Naive B cell (primary cell): ENCODE measurements at regions not wholly inside any gene's neighbourhood (a gene's known extent, or its start where the extent isn't known, plus 50 kb on each side); places are given as distances from the start of the nearest gene placed in this dataset.
"Not testable (repeated sequence)": the region's sequence is repeated elsewhere in the genome, so short reads cannot be mapped to it uniquely, and the experiment has no call there.

ENCODE experiments used
- ATAC-seq, 2 donors: fragments of 150-1000 bp; cut with Tn5 transposase; 2 replicates each; pipeline ENCODE4 v1.10.0; 2021; ENCODE audit warnings: low read depth in 2 of 2, mild to moderate bottlenecking in 2 of 2, moderate library complexity in 2 of 2
- DNase-seq: peaks from one replicate; pipeline ENCODE4 v3.0.0; 2022
- H3K27ac Mint-ChIP-seq, 6 donors: one replicate each; pipeline ENCODE4 v1.8.0; 2020 to 2022; ENCODE audit warnings: mild to moderate bottlenecking in 6 of 6, mixed read lengths in 6 of 6, moderate library complexity in 5 of 6, inconsistent platforms in 2 of 6
- H3K27me3 Mint-ChIP-seq, 3 donors: one replicate each; pipeline ENCODE4 v1.8.0; 2021 to 2022; ENCODE audit warnings: mixed read lengths in 3 of 3, mild to moderate bottlenecking in 1 of 3
- H3K36me3 Mint-ChIP-seq, 2 donors: one replicate each; pipeline ENCODE4 v1.8.0; 2020 to 2022; ENCODE audit warnings: mixed read lengths in 2 of 2, inconsistent platforms in 1 of 2, mild to moderate bottlenecking in 1 of 2
- H3K4me1 Mint-ChIP-seq, 3 donors: one replicate each; pipeline ENCODE4 v1.8.0; 2020 to 2022; ENCODE audit warnings: mixed read lengths in 3 of 3, inconsistent platforms in 1 of 3, mild to moderate bottlenecking in 1 of 3, moderate library complexity in 1 of 3
- H3K4me3 Mint-ChIP-seq, 8 donors: one replicate each; pipeline ENCODE4 v1.8.0; 2020 to 2022; ENCODE audit warnings: mild to moderate bottlenecking in 8 of 8, mixed read lengths in 8 of 8, moderate library complexity in 8 of 8, inconsistent platforms in 2 of 8
- H3K9me3 Mint-ChIP-seq, 7 donors: one replicate each; pipeline ENCODE4 v1.8.0; 2020 to 2022; ENCODE audit warnings: mixed read lengths in 7 of 7, mild to moderate bottlenecking in 5 of 7, inconsistent platforms in 2 of 7, moderate library complexity in 1 of 7

GRCh38 chr7:57524197-57524596, 74.2 kb downstream of the ZNF716 start:
- not testable (repeated sequence) for ATAC-seq, H3K27ac Mint-ChIP-seq, H3K36me3 Mint-ChIP-seq, H3K4me1 Mint-ChIP-seq, H3K27me3 Mint-ChIP-seq, H3K4me3 Mint-ChIP-seq, DNase-seq
- peaks cover 4 to 29% (median 16%) of the 10 kb centered on the region in 7 donors for H3K9me3 Mint-ChIP-seq

- peak overlapping the region in 1 of 6 donors; percentile 24 for H3K27ac Mint-ChIP-seq
- no peak overlapping the region for H3K4me3 Mint-ChIP-seq
- H3K36me3 Mint-ChIP-seq, result no peaks in the 10 kb centered on the region
- ATAC-seq (no peak), DNase-seq (no peak)
- H3K4me1 Mint-ChIP-seq, result no peaks in the 10 kb centered on the region
- peaks cover 5 to 36% (median 15%) of the 10 kb centered on the region in 7 donors for H3K9me3 Mint-ChIP-seq
- no peaks in the 10 kb centered on the region for H3K27me3 Mint-ChIP-seq
Observed at GRCh38 chr7:57529931-57530330, 80.0 kb downstream of the ZNF716 start.

GRCh38 chr7:57540634-57541033, 90.7 kb downstream of the ZNF716 start:
- not testable (repeated sequence) for H3K4me1 Mint-ChIP-seq, ATAC-seq, H3K4me3 Mint-ChIP-seq, H3K36me3 Mint-ChIP-seq, H3K27me3 Mint-ChIP-seq, DNase-seq, H3K27ac Mint-ChIP-seq
- H3K9me3 Mint-ChIP-seq, result peaks cover 4 to 17% (median 9%) of the 10 kb centered on the region in 7 donors

- not testable (repeated sequence) for DNase-seq, H3K36me3 Mint-ChIP-seq, H3K4me3 Mint-ChIP-seq, H3K27me3 Mint-ChIP-seq, H3K4me1 Mint-ChIP-seq, ATAC-seq, H3K27ac Mint-ChIP-seq
- H3K9me3 Mint-ChIP-seq, result peaks cover 0 to 16% (median 8%) of the 10 kb centered on the region in 7 donors
Observed at GRCh38 chr7:57542331-57542730, 92.4 kb downstream of the ZNF716 start.

- not testable (repeated sequence) for H3K4me1 Mint-ChIP-seq, ATAC-seq, H3K4me3 Mint-ChIP-seq, H3K27me3 Mint-ChIP-seq, H3K36me3 Mint-ChIP-seq, H3K27ac Mint-ChIP-seq, DNase-seq
- H3K9me3 Mint-ChIP-seq, result peaks cover 0 to 16% (median 8%) of the 10 kb centered on the region in 7 donors
Observed at GRCh38 chr7:57547351-57547750, 97.4 kb downstream of the ZNF716 start.

- peaks cover 0 to 16% (median 4%) of the 10 kb centered on the region in 7 donors for H3K9me3 Mint-ChIP-seq
- not testable (repeated sequence) for ATAC-seq, H3K36me3 Mint-ChIP-seq
Observed at GRCh38 chr7:57549961-57550360, 100.0 kb downstream of the ZNF716 start.

GRCh38 chr7:57555687-57556086, 105.7 kb downstream of the ZNF716 start:
- not testable (repeated sequence) for H3K27ac Mint-ChIP-seq, ATAC-seq

More at GRCh38 chr7:57549961-57550360, 100.0 kb downstream of the ZNF716 start:
- DNase-seq, H3K4me3 Mint-ChIP-seq, H3K27ac Mint-ChIP-seq, H3K27me3 Mint-ChIP-seq, H3K4me1 Mint-ChIP-seq: not testable (repeated sequence)

GRCh38 chr7:57579454-57579853, 129.5 kb downstream of the ZNF716 start:
- ATAC-seq (no peak), DNase-seq (no peak)
- Mint-ChIP-seq H3K27me3 (no peaks in the 10 kb centered on the region), H3K36me3 (peaks cover 0 to 23% of the 10 kb centered on the region in 2 donors), H3K9me3 (peaks cover 17 to 41% (median 22%) of the 10 kb centered on the region in 7 donors), H3K4me3 (no peak overlapping the region), H3K27ac (no peak overlapping the region), H3K4me1 (no peaks in the 10 kb centered on the region)

More at GRCh38 chr7:57555687-57556086, 105.7 kb downstream of the ZNF716 start:
- not testable (repeated sequence) for H3K27me3 Mint-ChIP-seq, H3K4me3 Mint-ChIP-seq, H3K36me3 Mint-ChIP-seq, DNase-seq, H3K4me1 Mint-ChIP-seq
- H3K9me3 Mint-ChIP-seq, result peaks cover 4 to 29% (median 16%) of the 10 kb centered on the region in 7 donors
